Endothelial cell (in vitro differentiated cells): ENCODE measurements at regions not wholly inside any gene's neighbourhood (a gene's known extent, or its start where the extent isn't known, plus 50 kb on each side); places are given as distances from the start of the nearest gene placed in this dataset.
A peak's percentile ranks its signal among the peaks of the same experiment; 100 is the strongest.
"Not testable (repeated sequence)": the region's sequence is repeated elsewhere in the genome, so short reads cannot be mapped to it uniquely, and the experiment has no call there.

Experiments used
- DNase-seq: peaks from one replicate; pipeline ENCODE4 v3.0.0; 2021; ENCODE audit warnings: low spot score
- H3K27ac Mint-ChIP-seq: one replicate; pipeline ENCODE4 v1.8.0; 2021; ENCODE audit warnings: mixed read lengths, inconsistent platforms; ENCODE audit not compliant: unreplicated experiment
- H3K27me3 Mint-ChIP-seq: one replicate; pipeline ENCODE4 v1.8.0; 2021; ENCODE audit warnings: mild to moderate bottlenecking, moderate library complexity, mixed read lengths, inconsistent platforms; ENCODE audit not compliant: unreplicated experiment
- H3K36me3 Mint-ChIP-seq: one replicate; pipeline ENCODE4 v1.8.0; 2021; ENCODE audit warnings: mild to moderate bottlenecking, low read depth, mixed read lengths, inconsistent platforms; ENCODE audit not compliant: unreplicated experiment
- H3K4me1 Mint-ChIP-seq: one replicate; pipeline ENCODE4 v1.8.0; 2021; ENCODE audit warnings: mild to moderate bottlenecking, mixed read lengths, inconsistent platforms; ENCODE audit not compliant: unreplicated experiment
- H3K4me3 Mint-ChIP-seq: one replicate; pipeline ENCODE4 v1.8.0; 2021; ENCODE audit warnings: mild to moderate bottlenecking, mixed read lengths, inconsistent platforms; ENCODE audit not compliant: unreplicated experiment
- H3K9me3 Mint-ChIP-seq: one replicate; pipeline ENCODE4 v1.8.0; 2021; ENCODE audit warnings: mixed read lengths, inconsistent platforms; ENCODE audit not compliant: unreplicated experiment
- CTCF ChIP-seq: fragments of 200-600 bp; sonication (generic); IDR thresholded peaks from one replicate; pipeline ENCODE4 v1.5.0; 2021; ENCODE audit warnings: antibody characterized with exemption; ENCODE audit not compliant: unreplicated experiment

- Mint-ChIP-seq H3K4me1 (no peaks in the 10 kb centered on the region), H3K36me3 (no peaks in the 10 kb centered on the region), H3K9me3 (no peaks in the 10 kb centered on the region), H3K27me3 (peaks cover 2% of the 10 kb centered on the region), H3K27ac (no peak overlapping the region), H3K4me3 (no peak overlapping the region)
- DNase-seq: no peak
- TF ChIP-seq CTCF: no peak
These were observed 122.5 kb downstream of the MAGEE1 start for GRCh38 chrX:76550016-76550415.

GRCh38 chrX:76555269-76555668, 127.8 kb downstream of the MAGEE1 start:
- no peak overlapping the region for H3K27ac Mint-ChIP-seq
- no peaks in the 10 kb centered on the region for H3K4me1 Mint-ChIP-seq
- no peaks in the 10 kb centered on the region for H3K27me3 Mint-ChIP-seq
- H3K4me3 Mint-ChIP-seq: no peak overlapping the region
- H3K9me3 Mint-ChIP-seq: no peaks in the 10 kb centered on the region
- no peak for DNase-seq
- no peak for TF ChIP-seq CTCF
- H3K36me3 Mint-ChIP-seq: no peaks in the 10 kb centered on the region

- H3K27ac Mint-ChIP-seq: no peak overlapping the region
- H3K4me3 Mint-ChIP-seq: no peak overlapping the region
- peak; percentile 41 for DNase-seq
- H3K9me3 Mint-ChIP-seq: no peaks in the 10 kb centered on the region
- H3K4me1 Mint-ChIP-seq: no peaks in the 10 kb centered on the region
- no peaks in the 10 kb centered on the region for H3K27me3 Mint-ChIP-seq
- TF ChIP-seq CTCF: peak; percentile 33
- no peaks in the 10 kb centered on the region for H3K36me3 Mint-ChIP-seq
These were observed 128.3 kb downstream of the MAGEE1 start for GRCh38 chrX:76555816-76556215.

GRCh38 chrX:76564842-76565241, 137.3 kb downstream of the MAGEE1 start:
- not testable (repeated sequence) for DNase-seq, H3K27ac Mint-ChIP-seq, H3K27me3 Mint-ChIP-seq, H3K9me3 Mint-ChIP-seq, H3K36me3 Mint-ChIP-seq, H3K4me1 Mint-ChIP-seq, H3K4me3 Mint-ChIP-seq

GRCh38 chrX:76605390-76605789, 177.9 kb downstream of the MAGEE1 start:
- H3K4me3 Mint-ChIP-seq: no peak overlapping the region
- no peak for DNase-seq
- no peaks in the 10 kb centered on the region for H3K36me3 Mint-ChIP-seq
- no peaks in the 10 kb centered on the region for H3K9me3 Mint-ChIP-seq
- TF ChIP-seq CTCF: no peak
- no peaks in the 10 kb centered on the region for H3K4me1 Mint-ChIP-seq
- H3K27me3 Mint-ChIP-seq: no peaks in the 10 kb centered on the region
- H3K27ac Mint-ChIP-seq: no peak overlapping the region

GRCh38 chrX:76617020-76617419, 189.5 kb downstream of the MAGEE1 start:
- Mint-ChIP-seq H3K9me3 (peaks cover 3% of the 10 kb centered on the region), H3K4me1 (no peaks in the 10 kb centered on the region), H3K36me3 (no peaks in the 10 kb centered on the region), H3K27ac (no peak overlapping the region), H3K4me3 (no peak overlapping the region), H3K27me3 (peaks cover 2% of the 10 kb centered on the region)
- TF ChIP-seq CTCF: no peak
- DNase-seq: no peak
